SK-N-SH (cell line): ENCODE measurements at regions not wholly inside any gene's neighbourhood (a gene's known extent, or its start where the extent isn't known, plus 50 kb on each side); places are given as distances from the start of the nearest gene placed in this dataset.

ENCODE experiments used
- CTCF ChIA-PET: fragments of 300-600, 350-600 bp; formaldehyde crosslinking; extraction: SDS; loops from one replicate; lab custom pipeline; 2021; lab: Yijun Ruan, JAX
- POLR2A ChIA-PET: fragments of 350-600 bp; sonication (Branson Sonifier 250); formaldehyde crosslinking; extraction: SDS; loops from one replicate; lab custom pipeline; 2020; ENCODE audit warnings: antibody characterized with exemption, inconsistent platforms; lab: Yijun Ruan, JAX
- DNase-seq: peaks from one replicate; pipeline ENCODE4 v3.0.0; 2012
- H2AFZ ChIP-seq: fragments of 200-600 bp; sonication (generic); 2 replicates; pipeline ENCODE4 v1.8.1; 2016; ENCODE audit warnings: antibody characterized with exemption, mild to moderate bottlenecking, low read depth
- H3F3A ChIP-seq: fragments of 200-600 bp; sonication (generic); replicated peaks from 2 replicates; pipeline ENCODE3; 2016; ENCODE audit warnings: antibody characterized with exemption, mild to moderate bottlenecking; ENCODE audit not compliant: insufficient read depth
- H3K27ac ChIP-seq, 2 experiments: fragments of 200-500 bp in 1 of 2; fragments of 200-600 bp in 1 of 2; sonication (Bioruptor generic) in 1 of 2; sonication (generic), shearing (Covaris generic) in 1 of 2; 2 replicates each; pipeline versions ENCODE4 v1.5.1 to v1.6.1; 2014 to 2016; ENCODE audit warnings: low read depth in 2 of 2, inconsistent platforms in 1 of 2, low read length in 1 of 2, mild to moderate bottlenecking in 1 of 2, mixed read lengths in 1 of 2
- H3K27me3 ChIP-seq: fragments of 200-600 bp; sonication (generic), shearing (Covaris generic); 2 replicates; pipeline ENCODE4 v1.6.1; 2016; ENCODE audit warnings: mixed run types; ENCODE audit not compliant: insufficient read depth
- H3K36me3 ChIP-seq, 2 experiments: fragments of 200-500 bp in 1 of 2; fragments of 200-600 bp in 1 of 2; sonication (Bioruptor generic) in 1 of 2; sonication (generic) in 1 of 2; replicated peaks in 1 of 2; 2 replicates each; pipeline versions ENCODE3 to v1.5.1; 2014 to 2016; ENCODE audit warnings: low read length in 1 of 2, mild to moderate bottlenecking in 1 of 2; ENCODE audit not compliant: insufficient read depth in 2 of 2, control insufficient read depth in 1 of 2
- H3K4me1 ChIP-seq, 2 experiments: fragments of 200-500 bp in 1 of 2; fragments of 200-600 bp in 1 of 2; sonication (Bioruptor generic) in 1 of 2; sonication (generic), shearing (Covaris generic) in 1 of 2; 2 replicates each; pipeline versions ENCODE4 v1.5.1 to v1.6.1; 2014 to 2016; ENCODE audit warnings: low read depth in 1 of 2, low read length in 1 of 2, mixed run types in 1 of 2; ENCODE audit not compliant: insufficient read depth in 2 of 2, control insufficient read depth in 1 of 2
- H3K4me2 ChIP-seq: fragments of 200-600 bp; sonication (generic), shearing (Covaris generic); 2 replicates; pipeline ENCODE4 v1.6.1; 2017; ENCODE audit warnings: mixed run types
- H3K4me3 ChIP-seq, 2 experiments: fragments of 200-500 bp in 1 of 2; fragments of 200-600 bp in 1 of 2; sonication (Bioruptor generic) in 1 of 2; sonication (generic), shearing (Covaris generic) in 1 of 2; 2 replicates each; pipeline versions ENCODE4 v1.5.1 to v1.8.1; 2014 to 2016; ENCODE audit warnings: low read depth in 2 of 2, inconsistent platforms in 1 of 2, low read length in 1 of 2, mild to moderate bottlenecking in 1 of 2, mixed read lengths in 1 of 2, moderate library complexity in 1 of 2
- H3K79me2 ChIP-seq: fragments of 200-600 bp; sonication (generic); 2 replicates; pipeline ENCODE4 v1.8.1; 2017; ENCODE audit warnings: mild to moderate bottlenecking; ENCODE audit not compliant: insufficient read depth
- H3K9ac ChIP-seq: fragments of 200-600 bp; sonication (generic); 2 replicates; pipeline ENCODE4 v1.6.1; 2017; ENCODE audit warnings: mixed run types
- H3K9me2 ChIP-seq: fragments of 200-600 bp; sonication (generic); 2 replicates; pipeline ENCODE4 v1.6.1; 2017; ENCODE audit warnings: mixed run types
- H3K9me3 ChIP-seq: fragments of 200-600 bp; sonication (generic); 2 replicates; pipeline ENCODE4 v1.6.1; 2017; ENCODE audit warnings: mixed run types, mild to moderate bottlenecking, moderate library complexity
- H4K20me1 ChIP-seq: fragments of 200-600 bp; sonication (generic); 2 replicates; pipeline ENCODE4 v1.6.1; 2017; ENCODE audit warnings: mild to moderate bottlenecking, mixed run types; ENCODE audit not compliant: insufficient read depth
- EP300 ChIP-seq, 2 experiments: IDR thresholded peaks; 2 replicates each; pipeline versions ENCODE4 v1.4.0 to v1.6.1; 2012; ENCODE audit warnings: borderline replicate concordance in 1 of 2, low read depth in 1 of 2, low read length in 1 of 2
- EZH2phosphoT487 ChIP-seq: fragments of 200-600 bp; sonication (generic); IDR thresholded peaks from 2 replicates; pipeline ENCODE4 v1.6.1; 2017; ENCODE audit warnings: low read depth, mixed run types, mild to moderate bottlenecking, antibody characterized with exemption, moderate library complexity, borderline replicate concordance
- FOXJ3 ChIP-seq: sonication (generic); formaldehyde crosslinking; IDR thresholded peaks from 2 replicates; pipeline ENCODE4 v1.5.1; 2020; ENCODE audit warnings: mild to moderate bottlenecking, missing genetic modification reagents
- FOXM1 ChIP-seq: IDR thresholded peaks from 2 replicates; pipeline ENCODE4 v1.4.0; 2012; ENCODE audit warnings: low read depth, mild to moderate bottlenecking
- JUND ChIP-seq: IDR thresholded peaks from 2 replicates; pipeline ENCODE4 v1.4.0; 2012
- MAX ChIP-seq: IDR thresholded peaks from 2 replicates; pipeline ENCODE4 v1.4.0; 2012; ENCODE audit warnings: low read depth
- MXI1 ChIP-seq: IDR thresholded peaks from 2 replicates; pipeline ENCODE4 v1.6.1; 2012; ENCODE audit warnings: mild to moderate bottlenecking, low read depth, low read length, improper control_type of control experiment
- RCOR1 ChIP-seq: fragments of 150-350 bp; IDR thresholded peaks from 2 replicates; pipeline ENCODE4 v1.6.1; 2017; ENCODE audit warnings: antibody characterized with exemption, low read length
- RFX5 ChIP-seq: IDR thresholded peaks from 2 replicates; pipeline ENCODE4 v1.6.1; 2012; ENCODE audit warnings: mild to moderate bottlenecking, improper control_type of control experiment, low read length
- RXRA ChIP-seq: IDR thresholded peaks from 2 replicates; pipeline ENCODE4 v1.4.0; 2012; ENCODE audit warnings: low read depth, mild to moderate bottlenecking, borderline replicate concordance
- TCF12 ChIP-seq: IDR thresholded peaks from 2 replicates; pipeline ENCODE4 v1.4.0; 2012
- TEAD4 ChIP-seq: IDR thresholded peaks from 2 replicates; pipeline ENCODE4 v1.4.0; 2012; ENCODE audit warnings: mild to moderate bottlenecking, borderline replicate concordance; ENCODE audit not compliant: insufficient read depth
- WGBS: methylation state at CpG from one replicate; pipeline ENCODE4 v1.1.6; 2017; ENCODE audit warnings: low lambda C conversion rate; 5-methylcytosine and 5-hydroxymethylcytosine counted together
- TF ChIP-seq, protein P1 (sequence below): fragments of 200-600 bp; sonication (generic); IDR thresholded peaks from 2 replicates; pipeline ENCODE4 v1.6.1; 2017; ENCODE audit warnings: antibody characterized with exemption, mild to moderate bottlenecking, moderate library complexity
- TF ChIP-seq, protein P2 (sequence below): IDR thresholded peaks from 2 replicates; pipeline ENCODE4 v1.4.0; 2012; ENCODE audit warnings: low read depth, borderline replicate concordance

DNA sequence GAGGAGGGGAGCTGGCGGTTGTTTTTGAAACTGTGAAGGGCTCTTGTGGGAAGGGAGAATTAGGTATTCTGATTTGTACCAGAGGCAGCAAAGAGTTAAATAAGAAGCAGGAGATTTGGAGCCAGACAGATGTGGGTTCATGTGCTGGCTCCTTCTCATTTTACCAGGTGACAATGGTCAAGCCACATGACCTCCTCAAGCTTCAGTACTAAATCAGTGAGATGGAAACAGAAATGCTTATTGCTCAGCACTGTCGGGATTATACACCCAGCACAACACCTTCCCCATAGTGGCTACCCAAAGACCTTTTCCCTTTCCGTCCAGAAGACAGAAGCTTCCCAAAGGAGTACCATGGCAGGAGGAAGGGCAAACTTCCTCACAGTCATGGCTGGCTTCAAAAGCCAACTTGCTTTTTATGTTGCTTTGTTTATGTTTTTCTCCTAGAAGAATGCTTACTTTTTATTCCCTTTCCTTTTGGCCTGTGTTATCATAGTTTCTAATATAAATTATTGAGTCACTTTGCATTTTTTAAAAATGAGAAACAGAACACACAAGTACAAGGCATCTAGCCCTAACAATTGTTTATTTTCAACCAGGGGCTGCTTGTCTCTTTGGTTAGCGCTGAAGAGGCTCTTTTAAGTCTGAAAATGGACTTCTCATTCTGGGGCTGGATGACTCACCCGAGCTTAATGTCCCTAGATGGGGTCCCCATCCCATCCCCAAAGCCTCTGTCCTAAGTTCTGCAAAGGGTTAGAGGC is 181.5 kb upstream of the ZBED5 start:
- Histone ChIP-seq H2AFZ (no peak overlapping the region), H3K36me3 (no peaks in the 10 kb centered on the region), H3K9me3 (no peaks in the 10 kb centered on the region), H3K27ac (no peak overlapping the region), H3K79me2 (no peaks in the 10 kb centered on the region), H3K27me3 (no peaks in the 10 kb centered on the region; the same call in 1 of the 2 replicates), H4K20me1 (no peaks in the 10 kb centered on the region), H3K9ac (no peak overlapping the region), H3K9me2 (no peaks in the 10 kb centered on the region), H3K4me3 (no peak overlapping the region), H3F3A (no peaks in the 10 kb centered on the region), H3K4me1 (peaks cover 0 to 18% of the 10 kb centered on the region in 2 experiments; a peak in 1 of 4 replicates), H3K4me2 (no peak overlapping the region)
- 61% methylated on average over 4 of the region's 5 CpGs for WGBS
- ChIA-PET POLR2A (no interaction called here), CTCF (interaction anchor here (0.6 to 7.7 kb wide), 7 partner anchors 14 to 760 kb away, joined by 3 to 95 read pairs (median 7); partner anchors contain the start of gene GALNT18)
- DNase-seq: no peak
- no peak for TF ChIP-seq RCOR1
- TF ChIP-seq JUND: no peak
- no peak for TF ChIP-seq MXI1
- no peak for TF ChIP-seq TEAD4
- no peak for TF ChIP-seq FOXJ3
- TF ChIP-seq EP300 (IDR thresholded peaks at IDR 0.05; ENCODE audit: borderline replicate concordance in 1 of 2, low read depth in 1 of 2, low read length in 1 of 2): no peak
- TF ChIP-seq TCF12: no peak
- TF ChIP-seq RFX5: no peak
- no peak for TF ChIP-seq EZH2phosphoT487

DNA sequence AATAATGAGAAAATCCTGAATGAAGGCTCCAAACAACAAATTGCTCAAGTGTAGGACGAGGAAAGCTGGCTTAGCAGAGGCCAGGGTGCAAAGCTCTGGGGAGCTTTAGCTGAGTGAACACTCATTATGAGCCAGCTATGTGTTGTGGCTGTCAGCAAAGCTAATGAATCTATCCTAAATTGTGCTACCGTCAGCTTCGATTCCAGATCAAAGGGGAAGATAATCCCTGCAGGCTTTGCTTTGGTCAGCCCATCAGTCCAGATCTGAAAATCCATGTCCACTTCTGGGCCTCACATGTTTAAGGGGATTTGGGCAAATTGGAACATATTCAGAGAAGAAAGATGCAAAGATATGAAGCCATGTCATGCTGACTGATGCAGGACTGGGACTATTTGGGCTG is 180.9 kb upstream of the ZBED5 start:
- Histone ChIP-seq H3K36me3 (no peaks in the 10 kb centered on the region), H3K4me3 (no peak overlapping the region), H3K9me2 (no peaks in the 10 kb centered on the region), H3K27me3 (no peaks in the 10 kb centered on the region; the same call in 1 of the 2 replicates), H3K79me2 (no peaks in the 10 kb centered on the region), H3K9me3 (no peaks in the 10 kb centered on the region), H3K4me2 (no peak overlapping the region), H3K9ac (no peak overlapping the region), H4K20me1 (no peaks in the 10 kb centered on the region), H3F3A (no peaks in the 10 kb centered on the region), H3K4me1 (peaks cover 0 to 18% of the 10 kb centered on the region in 2 experiments; a peak in 1 of 4 replicates), H2AFZ (no peak overlapping the region), H3K27ac (no peak overlapping the region; a peak in 1 of 4 replicates)
- ChIA-PET POLR2A (no interaction called here), CTCF (interaction anchor here (0.6 to 7.7 kb wide), 11 partner anchors 9 to 761 kb away, joined by 3 to 95 read pairs (median 7); partner anchors contain the start of gene GALNT18)
- TF ChIP-seq, protein P1, sequence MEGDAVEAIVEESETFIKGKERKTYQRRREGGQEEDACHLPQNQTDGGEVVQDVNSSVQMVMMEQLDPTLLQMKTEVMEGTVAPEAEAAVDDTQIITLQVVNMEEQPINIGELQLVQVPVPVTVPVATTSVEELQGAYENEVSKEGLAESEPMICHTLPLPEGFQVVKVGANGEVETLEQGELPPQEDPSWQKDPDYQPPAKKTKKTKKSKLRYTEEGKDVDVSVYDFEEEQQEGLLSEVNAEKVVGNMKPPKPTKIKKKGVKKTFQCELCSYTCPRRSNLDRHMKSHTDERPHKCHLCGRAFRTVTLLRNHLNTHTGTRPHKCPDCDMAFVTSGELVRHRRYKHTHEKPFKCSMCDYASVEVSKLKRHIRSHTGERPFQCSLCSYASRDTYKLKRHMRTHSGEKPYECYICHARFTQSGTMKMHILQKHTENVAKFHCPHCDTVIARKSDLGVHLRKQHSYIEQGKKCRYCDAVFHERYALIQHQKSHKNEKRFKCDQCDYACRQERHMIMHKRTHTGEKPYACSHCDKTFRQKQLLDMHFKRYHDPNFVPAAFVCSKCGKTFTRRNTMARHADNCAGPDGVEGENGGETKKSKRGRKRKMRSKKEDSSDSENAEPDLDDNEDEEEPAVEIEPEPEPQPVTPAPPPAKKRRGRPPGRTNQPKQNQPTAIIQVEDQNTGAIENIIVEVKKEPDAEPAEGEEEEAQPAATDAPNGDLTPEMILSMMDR: no peak
- TF ChIP-seq FOXM1: no peak
- TF ChIP-seq MAX: no peak
- TF ChIP-seq, protein P2, sequence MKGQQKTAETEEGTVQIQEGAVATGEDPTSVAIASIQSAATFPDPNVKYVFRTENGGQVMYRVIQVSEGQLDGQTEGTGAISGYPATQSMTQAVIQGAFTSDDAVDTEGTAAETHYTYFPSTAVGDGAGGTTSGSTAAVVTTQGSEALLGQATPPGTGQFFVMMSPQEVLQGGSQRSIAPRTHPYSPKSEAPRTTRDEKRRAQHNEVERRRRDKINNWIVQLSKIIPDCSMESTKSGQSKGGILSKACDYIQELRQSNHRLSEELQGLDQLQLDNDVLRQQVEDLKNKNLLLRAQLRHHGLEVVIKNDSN: no peak
- TF ChIP-seq RXRA: no peak
- WGBS: 32% methylated on average over 3 of the region's 3 CpGs
- DNase-seq: no peak
